NCI-H1092 treated with DMSO at 0.1 percent for 48 hours (cell line): ENCODE measurements at regions not wholly inside any gene's neighbourhood (a gene's known extent, or its start where the extent isn't known, plus 50 kb on each side); places are given as distances from the start of the nearest gene placed in this dataset.
"Not testable (repeated sequence)": the region's sequence is repeated elsewhere in the genome, so short reads cannot be mapped to it uniquely, and the experiment has no call there.

ENCODE experiments used
- DNase-seq: peaks from one replicate; lab custom pipeline; 2025; lab: John Stamatoyannopoulos, UW

GRCh38 chr18:78271790-78272189, 707.8 kb upstream of the SALL3 start:
- DNase-seq: no peak

GRCh38 chr18:78273876-78274275, 705.7 kb upstream of the SALL3 start:
- no peak for DNase-seq

DNA sequence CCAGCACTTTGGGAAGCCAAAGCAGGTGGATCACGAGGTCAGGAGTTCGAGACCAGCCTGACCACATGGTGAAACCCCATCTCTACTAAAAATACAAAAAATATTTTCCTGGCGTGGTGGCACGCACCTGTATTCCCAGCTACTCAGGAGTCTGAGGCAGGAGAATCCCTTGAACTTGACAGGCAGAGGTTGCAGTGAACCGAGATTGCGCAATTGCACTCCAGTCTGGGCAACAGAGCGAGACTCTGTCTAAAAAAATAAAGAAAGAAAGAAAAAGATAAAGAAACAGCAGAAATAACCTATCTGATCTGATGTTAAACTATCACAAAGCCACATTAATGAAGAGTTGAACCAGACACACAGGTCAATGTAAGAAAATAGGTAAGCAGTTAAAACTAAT, 696.2 kb upstream of the SALL3 start:
- not testable (repeated sequence) for DNase-seq

GRCh38 chr18:78292618-78293380, 686.8 kb upstream of the SALL3 start:
- DNase-seq: no peak

- DNase-seq: peak; percentile 55
Observed at GRCh38 chr18:78293540-78293939, 686.1 kb upstream of the SALL3 start.

DNA sequence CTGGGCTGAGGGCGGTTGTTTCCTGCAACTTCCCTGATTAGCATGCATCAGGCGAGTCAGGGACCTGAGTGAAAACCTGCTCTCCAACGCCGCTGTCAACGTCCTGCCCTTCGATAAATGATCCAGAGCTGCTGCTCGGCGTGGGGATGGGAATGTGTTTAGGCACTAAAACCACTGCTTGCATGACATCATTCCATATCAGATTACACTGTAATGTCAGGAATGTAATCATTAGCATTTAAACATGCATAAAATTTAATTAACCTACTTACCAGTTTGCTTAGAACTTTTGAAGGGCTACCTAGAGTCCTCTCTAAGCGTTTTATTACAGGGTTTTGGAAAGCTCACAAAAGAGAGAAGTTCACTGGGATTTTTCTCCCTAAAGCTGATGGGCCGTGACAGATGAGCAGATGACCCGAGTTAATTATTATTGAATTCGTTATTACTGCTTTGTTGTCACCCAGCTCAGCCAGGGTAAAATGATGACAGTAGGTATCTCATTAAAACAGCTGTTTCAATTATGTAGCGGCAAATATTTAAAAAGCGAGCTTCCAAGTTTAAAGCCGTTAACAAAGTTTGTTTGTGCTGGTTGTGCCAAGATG, 685.6 kb upstream of the SALL3 start:
- peak; percentile 52 for DNase-seq

DNA sequence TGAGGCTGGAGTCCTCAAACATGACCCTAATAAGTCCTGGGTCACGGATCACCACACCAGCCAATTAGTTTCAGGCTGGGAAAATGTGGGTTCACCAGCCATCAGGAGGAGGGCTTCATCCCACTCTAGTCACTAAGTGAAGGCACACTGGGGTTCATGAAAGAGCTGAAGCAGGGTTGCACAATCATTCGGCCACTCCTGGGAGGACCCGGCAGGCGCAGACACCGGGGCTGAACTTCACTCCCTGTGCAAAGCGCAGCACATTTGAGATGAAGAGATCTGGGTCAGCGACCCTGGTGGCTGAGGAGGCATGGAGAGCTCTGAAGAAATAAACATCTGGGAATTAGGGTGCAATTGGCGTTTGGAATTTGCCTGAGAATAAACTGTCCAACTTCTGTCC, 684.4 kb upstream of the SALL3 start:
- DNase-seq: no peak

DNA sequence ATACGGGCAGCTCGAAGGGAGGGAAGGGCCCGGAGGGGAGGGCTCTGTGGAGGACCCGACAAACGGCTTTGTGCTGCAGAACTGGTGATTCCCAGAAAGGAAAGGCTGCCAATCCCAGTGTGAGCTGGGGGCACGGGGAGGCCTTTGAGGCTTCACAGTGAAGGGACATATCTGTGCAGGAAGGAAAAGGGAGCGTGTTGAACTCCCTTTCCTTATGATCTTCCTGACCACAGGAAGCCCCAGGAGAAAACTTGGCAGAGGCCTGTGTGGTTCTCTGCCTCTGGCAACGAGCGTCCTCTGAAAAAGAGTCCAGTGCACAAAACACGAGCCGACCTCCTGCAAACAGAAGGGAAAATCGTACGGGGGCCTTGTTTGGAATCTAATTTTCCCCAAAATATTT, 683.5 kb upstream of the SALL3 start:
- no peak for DNase-seq

DNA sequence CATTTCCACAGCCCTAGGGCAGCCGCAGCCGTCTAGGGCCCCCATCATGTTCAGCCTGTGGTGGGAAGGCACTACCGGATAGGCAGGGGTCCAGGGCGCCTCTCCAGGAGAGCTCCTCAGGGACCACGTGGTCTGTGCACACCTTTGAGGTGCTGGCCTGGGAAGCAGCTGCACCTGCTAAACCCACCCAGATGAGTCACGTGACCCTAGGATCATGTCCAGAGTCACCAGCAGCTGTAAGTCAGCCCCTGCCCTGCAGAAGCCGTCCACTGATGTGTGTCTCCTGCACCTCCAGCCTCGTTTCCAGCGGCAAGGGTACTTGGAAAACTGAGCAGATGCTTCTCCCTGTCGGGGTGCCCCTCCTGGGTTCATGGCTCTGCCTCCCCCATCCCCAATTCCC, 682.6 kb upstream of the SALL3 start:
- DNase-seq: no peak

DNA sequence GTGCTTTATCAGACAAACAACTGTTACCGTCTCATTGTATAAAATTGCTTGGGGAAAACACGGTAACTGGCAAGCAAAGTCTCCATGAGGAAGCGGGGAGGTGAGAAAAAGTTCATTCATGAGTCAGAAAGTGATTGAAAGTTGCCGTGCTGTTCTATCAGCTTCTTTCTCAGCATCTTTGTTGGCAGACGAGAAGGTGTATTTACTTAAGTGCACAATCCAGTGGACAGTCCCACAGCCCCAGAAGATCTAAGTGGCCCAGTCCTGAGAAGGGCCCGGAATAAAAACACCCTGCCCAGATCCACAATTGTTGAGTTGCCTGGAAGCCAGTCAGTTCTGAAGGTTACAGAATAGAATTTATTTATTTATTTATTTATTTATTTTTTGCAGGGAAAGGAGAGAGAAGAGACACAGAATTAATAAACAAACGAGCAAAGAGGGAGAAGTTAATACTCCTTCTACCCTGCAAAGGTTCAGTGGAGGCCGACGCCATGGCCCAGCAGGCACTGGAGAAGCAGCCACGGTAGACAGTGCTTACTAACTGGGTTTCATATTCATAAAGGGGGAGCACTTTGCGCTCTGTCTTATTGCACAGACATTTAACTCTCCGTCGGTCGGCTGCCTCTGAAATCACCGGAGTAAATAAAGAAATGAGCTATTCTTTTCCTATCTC, 676.0 kb upstream of the SALL3 start:
- DNase-seq: peak; percentile 45

DNA sequence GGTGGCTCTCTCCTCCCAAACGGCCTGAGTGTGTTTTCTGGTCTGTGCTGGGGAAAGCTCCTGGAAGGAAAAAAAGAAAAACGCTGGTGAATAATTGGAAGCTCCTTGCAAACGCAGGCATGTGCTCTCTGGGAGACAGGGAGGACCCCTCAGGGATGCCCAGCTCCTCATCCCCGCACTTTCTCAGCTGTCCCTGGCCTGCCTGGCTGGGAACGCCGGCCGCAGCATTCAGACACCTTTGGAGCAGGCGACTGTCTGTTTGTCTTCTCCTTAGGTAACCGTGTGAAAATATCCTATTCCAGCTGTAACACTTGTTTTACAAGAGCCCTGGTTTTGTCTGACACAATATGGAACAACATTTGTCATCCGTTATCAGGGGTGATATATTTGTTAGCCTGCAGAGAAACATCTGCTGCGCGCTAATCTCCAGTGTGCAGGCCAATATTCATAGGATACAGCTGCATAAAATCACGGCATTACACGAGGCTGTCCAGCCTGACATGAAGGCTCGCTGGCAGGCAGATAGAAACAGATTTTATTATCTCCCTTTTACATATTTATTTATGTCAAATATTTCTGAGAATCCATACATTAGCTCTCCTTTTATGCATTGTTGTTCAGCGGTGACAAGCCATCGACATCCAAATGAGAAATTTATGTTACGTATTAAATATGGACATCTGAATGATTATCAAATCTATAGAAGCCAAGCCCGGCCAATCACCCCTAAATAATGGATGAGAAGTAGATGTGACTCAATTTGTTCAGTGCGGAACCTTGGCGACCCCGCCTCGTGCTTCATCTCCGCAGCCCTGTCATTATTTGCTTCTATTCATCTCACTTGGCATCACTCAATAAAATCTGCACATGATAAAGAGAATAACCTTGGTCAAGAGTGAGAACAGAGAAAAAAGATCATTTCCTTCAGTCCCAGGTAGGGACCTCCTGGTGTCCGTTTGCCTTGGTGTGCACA, 675.1 kb upstream of the SALL3 start:
- DNase-seq: peak; percentile 45

DNA sequence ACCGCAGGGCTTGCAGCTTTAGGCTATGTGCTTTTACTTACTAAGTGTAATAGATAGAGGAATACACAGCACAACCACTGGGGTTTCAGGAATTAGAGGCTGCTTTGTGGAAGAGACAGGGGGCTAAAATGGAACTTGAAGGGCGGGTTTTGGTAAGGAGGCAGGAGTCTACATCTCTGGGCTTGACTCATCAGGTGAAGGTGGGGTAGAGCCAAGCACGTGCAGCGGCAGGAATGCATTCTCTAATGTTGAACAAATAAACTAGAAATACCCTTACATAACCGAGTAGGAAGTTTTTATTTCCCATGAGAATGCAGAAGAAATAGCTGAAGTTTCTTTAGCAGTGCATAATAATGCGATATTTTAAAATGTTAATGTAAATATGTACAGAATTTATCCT, 673.8 kb upstream of the SALL3 start:
- no peak for DNase-seq

GRCh38 chr18:78309307-78309706, 670.3 kb upstream of the SALL3 start:
- no peak for DNase-seq

DNA sequence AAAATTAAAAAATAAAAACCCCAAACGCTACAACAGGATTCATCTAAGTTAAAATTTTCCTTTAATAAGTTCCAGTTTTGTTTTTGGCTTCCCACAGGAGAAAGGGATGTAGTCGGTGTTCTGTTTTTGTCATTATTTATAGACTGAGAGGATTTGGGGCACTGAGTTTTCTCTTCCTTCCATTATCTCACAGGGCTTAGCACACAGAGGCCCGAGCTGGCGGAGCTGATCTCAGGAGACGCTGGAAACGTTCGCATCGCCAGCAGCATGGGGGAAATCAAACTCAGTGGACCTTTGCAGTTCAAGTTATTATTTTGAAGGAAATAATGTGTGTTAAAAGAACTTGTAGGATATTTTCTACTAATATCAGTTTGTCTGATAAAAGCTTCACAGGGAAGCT, 669.7 kb upstream of the SALL3 start:
- no peak for DNase-seq

DNA sequence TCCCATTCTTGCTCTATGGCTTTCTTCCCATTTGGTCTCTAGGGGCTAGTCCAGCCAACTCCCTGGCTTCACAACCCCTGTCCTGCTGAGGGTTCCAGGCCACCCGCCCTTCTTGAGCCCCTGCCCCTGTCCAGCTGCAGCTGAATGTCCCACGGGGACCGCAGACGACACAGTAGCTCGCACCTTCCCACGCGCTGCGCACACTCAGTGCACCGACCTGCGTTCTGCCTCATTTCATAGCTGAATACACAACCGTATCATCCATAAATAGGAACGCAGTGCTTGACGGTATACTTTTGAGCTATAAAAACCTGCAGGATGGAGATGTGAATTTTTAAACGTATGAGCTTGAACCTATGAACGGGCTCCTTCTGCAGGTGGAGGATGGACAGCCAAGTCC, 660.4 kb upstream of the SALL3 start:
- no peak for DNase-seq

DNA sequence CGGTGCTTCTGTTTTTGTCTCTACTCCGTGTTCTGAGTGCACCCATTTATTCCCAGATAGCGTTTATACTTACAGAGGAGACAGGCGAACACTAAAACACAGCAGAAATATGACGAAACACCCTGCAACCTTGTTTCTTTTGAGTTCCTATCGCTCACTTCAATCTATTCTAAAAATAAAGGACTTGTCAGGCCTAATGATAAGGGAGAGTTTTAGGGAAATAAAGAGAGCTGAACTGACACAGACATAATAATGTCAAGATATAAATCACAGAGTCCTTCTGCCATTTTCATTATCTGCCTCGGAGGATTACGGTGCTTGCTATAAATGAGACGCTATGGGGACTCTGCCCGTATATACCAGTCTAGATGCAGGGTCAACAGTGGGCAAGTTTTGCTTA, 659.7 kb upstream of the SALL3 start:
- no peak for DNase-seq

DNA sequence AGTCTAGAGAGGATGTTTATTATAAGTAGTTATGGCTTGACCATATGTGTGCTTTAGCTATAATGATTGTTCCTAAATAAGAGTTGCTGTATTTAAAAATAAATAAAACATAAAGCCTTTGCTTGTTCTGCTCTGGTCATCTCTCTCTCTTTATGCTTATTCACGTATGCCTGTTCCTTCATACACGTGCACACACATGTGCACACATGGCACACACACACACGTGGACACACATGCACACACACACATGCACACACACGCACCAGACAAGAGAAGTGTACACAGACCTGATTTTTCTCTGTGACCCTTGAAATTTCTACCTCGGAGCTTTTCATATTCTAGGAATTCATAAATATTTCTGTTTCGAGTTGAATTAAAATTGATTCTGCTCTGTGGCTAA, 658.2 kb upstream of the SALL3 start:
- no peak for DNase-seq

DNA sequence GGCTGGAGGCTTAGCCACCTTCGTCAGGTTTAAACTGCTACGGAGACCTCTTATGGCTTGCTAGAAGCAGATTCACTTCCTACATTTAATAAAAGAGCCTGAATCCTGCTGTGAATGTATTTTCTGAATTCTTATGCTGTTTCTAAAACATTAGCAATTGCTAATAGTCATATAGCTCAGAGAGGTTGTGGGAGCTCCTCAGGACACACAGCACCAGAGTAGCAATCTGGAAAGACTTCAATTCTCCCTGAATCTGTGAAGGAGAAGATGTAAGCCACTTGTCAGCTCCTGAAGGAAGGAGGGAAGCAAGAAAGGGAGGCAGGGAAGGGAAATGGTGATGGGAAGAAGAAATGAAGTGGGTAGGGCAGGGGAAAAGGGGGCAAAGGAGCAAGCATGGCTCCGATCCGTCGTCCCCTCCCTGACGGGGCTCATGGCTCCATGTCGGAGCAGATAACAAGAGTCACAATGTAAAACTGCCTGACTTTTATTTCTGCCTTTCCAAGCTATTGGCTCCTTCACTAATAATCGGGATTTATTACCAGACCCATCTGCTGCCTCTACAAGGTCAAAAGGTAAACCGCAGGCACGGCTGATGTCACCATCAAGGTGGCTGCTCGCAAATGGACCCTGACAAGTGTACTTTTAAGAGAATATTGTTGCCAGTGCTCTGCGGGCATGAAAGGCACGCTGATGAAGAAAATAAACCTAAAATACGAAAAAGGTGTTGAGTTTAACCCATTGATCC, 656.0 kb upstream of the SALL3 start:
- no peak for DNase-seq

- DNase-seq: no peak
Observed at GRCh38 chr18:78327643-78328042, 652.0 kb upstream of the SALL3 start.

DNA sequence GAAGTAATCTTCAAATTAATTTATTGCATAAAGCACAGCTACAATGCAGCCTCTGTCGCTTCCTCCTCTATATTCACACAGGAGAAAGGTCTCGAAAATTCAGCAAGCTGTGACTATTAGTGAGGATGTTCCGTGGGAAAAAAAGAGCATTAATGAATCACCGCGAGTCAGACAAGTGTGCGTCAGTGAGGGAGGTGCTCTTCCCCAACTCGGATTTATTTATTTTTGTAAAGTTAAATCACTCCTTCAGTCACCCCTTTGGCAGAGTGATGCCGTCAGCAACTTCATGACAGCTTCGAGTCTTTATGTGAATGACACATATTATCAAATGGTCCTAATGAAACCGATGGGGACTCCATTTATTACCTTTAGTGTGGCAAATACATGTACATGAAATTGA, 648.9 kb upstream of the SALL3 start:
- DNase-seq: no peak

DNA sequence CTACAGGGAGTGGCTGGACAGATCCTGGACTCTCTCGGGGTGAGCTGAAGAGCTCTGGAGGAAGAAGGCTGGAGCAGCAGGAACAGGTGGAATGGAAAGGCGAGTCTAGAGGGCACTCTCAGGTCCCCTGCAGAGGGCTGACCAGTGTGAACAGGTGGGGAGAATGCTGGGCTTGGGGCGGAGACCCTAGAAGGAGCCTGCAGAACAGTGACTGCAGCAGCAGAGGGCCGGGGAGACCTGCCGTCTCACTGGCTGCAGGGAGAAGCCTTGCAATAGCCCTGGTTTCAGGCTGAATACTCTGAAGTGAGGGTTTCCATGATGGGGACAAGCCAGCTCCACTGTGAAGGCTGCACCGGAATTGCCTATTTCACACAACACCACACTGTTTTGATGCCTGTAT, 626.7 kb upstream of the SALL3 start:
- DNase-seq: no peak

GRCh38 chr18:78362198-78362597, 617.4 kb upstream of the SALL3 start:
- no peak for DNase-seq
